ENCODE measurements at regions not wholly inside any gene's neighbourhood (a gene's known extent, or its start where the extent isn't known, plus 50 kb on each side); places are given as distances from the start of the nearest gene placed in this dataset.

DNA sequence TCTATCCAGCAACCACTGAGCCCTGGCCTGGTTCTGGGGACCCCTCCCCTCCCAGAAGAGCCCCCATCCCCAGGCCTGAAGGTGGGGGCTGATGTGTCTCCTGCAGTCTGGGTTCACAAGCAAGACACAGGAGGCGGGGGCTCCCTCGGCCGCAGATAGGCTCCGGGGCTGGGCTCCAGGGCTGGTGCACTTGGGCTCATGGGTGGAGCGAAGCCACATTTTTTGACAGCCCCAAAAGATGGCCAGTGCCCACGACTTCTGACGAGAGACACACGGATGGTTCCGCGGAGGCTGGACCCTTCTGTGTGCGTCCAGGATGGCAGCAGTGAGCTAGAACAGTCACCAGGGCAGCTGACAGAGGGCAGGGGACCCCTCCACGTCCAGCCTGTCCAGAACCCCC lies 57.1 kb upstream of the GATA5 start:
- TF ChIP-seq, protein P1, sequence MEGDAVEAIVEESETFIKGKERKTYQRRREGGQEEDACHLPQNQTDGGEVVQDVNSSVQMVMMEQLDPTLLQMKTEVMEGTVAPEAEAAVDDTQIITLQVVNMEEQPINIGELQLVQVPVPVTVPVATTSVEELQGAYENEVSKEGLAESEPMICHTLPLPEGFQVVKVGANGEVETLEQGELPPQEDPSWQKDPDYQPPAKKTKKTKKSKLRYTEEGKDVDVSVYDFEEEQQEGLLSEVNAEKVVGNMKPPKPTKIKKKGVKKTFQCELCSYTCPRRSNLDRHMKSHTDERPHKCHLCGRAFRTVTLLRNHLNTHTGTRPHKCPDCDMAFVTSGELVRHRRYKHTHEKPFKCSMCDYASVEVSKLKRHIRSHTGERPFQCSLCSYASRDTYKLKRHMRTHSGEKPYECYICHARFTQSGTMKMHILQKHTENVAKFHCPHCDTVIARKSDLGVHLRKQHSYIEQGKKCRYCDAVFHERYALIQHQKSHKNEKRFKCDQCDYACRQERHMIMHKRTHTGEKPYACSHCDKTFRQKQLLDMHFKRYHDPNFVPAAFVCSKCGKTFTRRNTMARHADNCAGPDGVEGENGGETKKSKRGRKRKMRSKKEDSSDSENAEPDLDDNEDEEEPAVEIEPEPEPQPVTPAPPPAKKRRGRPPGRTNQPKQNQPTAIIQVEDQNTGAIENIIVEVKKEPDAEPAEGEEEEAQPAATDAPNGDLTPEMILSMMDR (IDR thresholded peaks at IDR 0.05; ENCODE audit: insufficient read depth, low read length, severe bottlenecking), result no peak
- Histone ChIP-seq H3K4me3 (ENCODE audit: low read depth, low read length) (no peak overlapping the region), H3K36me3 (ENCODE audit: control insufficient read depth, insufficient read depth, low read length) (no peaks in the 10 kb centered on the region), H3K27me3 (ENCODE audit: control insufficient read depth, insufficient read depth, low read length) (peaks cover 8% of the 10 kb centered on the region)
- FAIRE-seq (no peak), DNase-seq (ENCODE audit: low read depth) (no peak)

DNA sequence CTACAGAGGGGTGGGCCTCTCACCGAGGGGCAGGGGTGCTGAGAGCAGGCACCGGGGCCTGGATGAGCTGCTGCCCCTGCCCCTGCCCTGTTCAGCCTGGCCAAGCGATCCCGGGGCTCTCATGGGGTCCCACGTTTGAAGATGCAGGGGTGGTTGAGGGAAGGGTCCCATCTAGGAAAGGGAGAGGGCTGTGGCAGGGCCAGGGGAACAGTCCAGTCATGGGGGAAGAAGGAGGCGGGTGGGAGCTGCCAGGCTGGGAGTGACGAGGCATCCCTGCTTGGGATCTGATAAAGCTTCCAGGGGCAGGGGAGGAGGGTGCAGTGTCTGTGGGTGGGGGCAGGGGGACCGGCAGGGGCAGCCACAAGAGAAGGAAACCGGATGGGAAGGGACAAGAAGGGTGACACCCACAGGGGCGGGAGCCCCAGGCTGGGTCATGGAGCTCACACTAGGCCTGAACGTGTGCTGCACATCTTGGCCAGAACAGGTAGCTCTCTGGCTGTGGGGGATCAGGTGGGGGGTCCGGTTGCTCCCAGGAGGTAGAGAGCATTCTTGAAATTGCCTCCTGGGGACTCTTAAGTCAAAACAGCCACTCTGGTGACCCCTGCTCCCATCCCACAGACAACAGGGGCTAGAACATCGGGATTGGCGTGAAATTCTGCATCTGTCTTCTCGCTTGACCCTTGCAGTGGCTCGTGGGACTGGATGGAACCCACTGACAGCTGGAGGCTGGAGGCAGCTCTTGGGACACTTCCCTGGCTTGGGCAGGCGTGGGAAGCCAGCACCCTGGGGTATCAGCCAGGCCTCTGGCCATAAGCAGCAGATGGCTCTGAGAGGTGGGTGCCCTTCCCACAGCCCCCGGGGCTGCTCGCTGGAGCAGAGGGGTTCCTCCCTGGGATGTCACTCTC lies 58.0 kb upstream of the GATA5 start:
- no peaks in the 10 kb centered on the region for H3K36me3 ChIP-seq (ENCODE audit: control insufficient read depth, insufficient read depth, low read length)
- peaks cover 8% of the 10 kb centered on the region for H3K27me3 ChIP-seq (ENCODE audit: control insufficient read depth, insufficient read depth, low read length)
- DNase-seq (ENCODE audit: low read depth) (no peak), FAIRE-seq (no peak)
- H3K4me3 ChIP-seq (ENCODE audit: low read depth, low read length), result no peak overlapping the region
- TF ChIP-seq, protein P1 (IDR thresholded peaks at IDR 0.05; ENCODE audit: insufficient read depth, low read length, severe bottlenecking), result no peak

DNA sequence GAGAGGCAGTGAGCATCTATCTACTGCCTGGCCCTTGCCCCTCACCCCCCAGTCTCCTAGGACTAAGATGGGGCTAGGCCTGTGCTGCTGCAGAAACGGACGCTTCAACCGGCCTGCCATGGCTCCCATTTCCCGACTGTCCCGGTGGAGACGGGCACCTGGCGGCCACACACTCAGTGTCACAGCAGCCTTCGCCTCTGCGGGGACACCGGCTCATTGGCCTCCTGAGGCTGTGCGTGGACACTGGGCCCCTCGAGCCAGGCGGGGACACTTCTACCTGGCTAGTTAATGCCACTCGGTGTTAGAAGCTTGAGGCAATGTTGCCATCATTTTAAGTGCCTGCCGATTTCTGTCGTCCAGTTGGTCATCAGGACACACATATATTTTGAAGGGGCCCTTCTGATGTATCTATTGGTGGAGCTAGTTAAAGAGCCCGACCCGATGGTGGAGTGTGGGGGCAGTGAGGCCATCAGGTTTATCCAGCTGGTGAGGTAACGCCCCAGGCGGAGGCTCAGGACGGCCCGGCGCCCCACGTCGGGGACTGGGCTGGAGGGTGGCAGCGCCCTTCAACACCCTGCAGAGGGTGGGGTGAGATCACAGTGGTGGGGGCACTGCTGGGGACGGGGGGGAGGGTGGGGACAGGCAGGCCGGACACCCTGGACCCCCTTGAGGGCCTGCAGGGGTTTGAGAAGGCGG lies 58.9 kb upstream of the GATA5 start:
- FAIRE-seq, result no peak
- no peak overlapping the region for H3K4me3 ChIP-seq (ENCODE audit: low read depth, low read length)
- H3K27me3 ChIP-seq (ENCODE audit: control insufficient read depth, insufficient read depth, low read length), result peaks cover 8% of the 10 kb centered on the region
- TF ChIP-seq, protein P1 (IDR thresholded peaks at IDR 0.05; ENCODE audit: insufficient read depth, low read length, severe bottlenecking), result no peak
- no peaks in the 10 kb centered on the region for H3K36me3 ChIP-seq (ENCODE audit: control insufficient read depth, insufficient read depth, low read length)
- DNase-seq (ENCODE audit: low read depth), result no peak

DNA sequence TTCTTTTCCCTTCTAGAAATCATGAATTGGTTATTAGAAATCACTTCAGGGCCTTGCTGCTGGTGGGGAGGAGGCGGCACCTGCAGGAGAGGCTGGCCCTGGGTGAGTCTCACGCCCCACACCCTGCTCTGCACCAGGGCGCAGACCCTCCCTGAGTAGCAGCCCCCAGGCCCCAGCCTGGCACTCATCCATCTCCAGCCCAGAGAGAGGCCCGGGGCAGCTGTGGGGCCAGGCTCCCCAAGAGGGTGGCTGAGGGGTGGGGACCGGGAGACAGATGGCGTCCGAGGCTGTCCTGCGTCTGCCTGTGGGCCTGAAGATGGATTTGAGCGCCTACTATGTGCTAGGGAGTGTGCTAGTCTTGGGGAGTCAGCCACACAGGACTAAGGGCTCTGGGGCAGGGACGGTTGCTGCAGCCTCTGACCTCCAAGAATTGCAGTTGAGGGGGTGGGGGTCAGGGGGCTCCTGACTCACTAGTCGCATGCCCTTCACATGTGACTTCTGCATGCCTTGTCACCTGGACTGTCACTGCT lies 59.6 kb upstream of the GATA5 start:
- no peaks in the 10 kb centered on the region for H3K36me3 ChIP-seq (ENCODE audit: control insufficient read depth, insufficient read depth, low read length)
- H3K4me3 ChIP-seq (ENCODE audit: low read depth, low read length), result no peak overlapping the region
- peaks cover 8% of the 10 kb centered on the region for H3K27me3 ChIP-seq (ENCODE audit: control insufficient read depth, insufficient read depth, low read length)
- DNase-seq (ENCODE audit: low read depth) (no peak), FAIRE-seq (no peak)
- TF ChIP-seq, protein P1 (IDR thresholded peaks at IDR 0.05; ENCODE audit: insufficient read depth, low read length, severe bottlenecking), result no peak

DNA sequence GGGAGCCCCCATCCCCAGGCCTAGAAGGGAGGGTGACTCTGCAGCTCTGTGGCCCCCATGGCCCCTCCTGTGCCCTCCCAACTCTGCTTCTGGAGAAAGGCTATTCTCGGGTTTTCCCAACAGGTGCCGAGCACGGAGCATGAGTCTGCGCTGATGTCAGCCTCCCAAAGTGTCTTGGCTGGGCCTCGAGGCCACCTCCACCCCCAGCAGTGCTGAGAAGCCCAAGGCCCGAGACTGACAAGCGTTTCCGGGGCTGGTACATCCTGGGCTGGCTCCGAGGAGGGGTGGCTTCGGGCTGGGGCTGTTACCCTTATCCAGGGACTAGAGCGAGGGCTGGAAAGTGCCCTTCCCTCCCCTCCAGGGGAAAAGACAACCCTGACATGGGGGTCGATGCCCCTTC lies 60.2 kb upstream of the GATA5 start:
- Histone ChIP-seq H3K27me3 (ENCODE audit: control insufficient read depth, insufficient read depth, low read length) (peaks cover 6% of the 10 kb centered on the region), H3K36me3 (ENCODE audit: control insufficient read depth, insufficient read depth, low read length) (no peaks in the 10 kb centered on the region), H3K4me3 (ENCODE audit: low read depth, low read length) (no peak overlapping the region)
- FAIRE-seq (no peak), DNase-seq (ENCODE audit: low read depth) (no peak)
- TF ChIP-seq, protein P1 (IDR thresholded peaks at IDR 0.05; ENCODE audit: insufficient read depth, low read length, severe bottlenecking), result no peak

All from bronchial epithelial cell (primary cell).